Activated CD8-positive, alpha-beta T cell treated with anti-CD3 and anti-CD28 coated beads, Interleukin-2, amount 10 ng/mL, durations not matched to agents 7 days and 5 days (primary cell): ENCODE measurements at regions not wholly inside any gene's neighbourhood (a gene's known extent, or its start where the extent isn't known, plus 50 kb on each side); places are given as distances from the start of the nearest gene placed in this dataset.
"Not testable (repeated sequence)": the region's sequence is repeated elsewhere in the genome, so short reads cannot be mapped to it uniquely, and the experiment has no call there.

ENCODE experiments used
- ATAC-seq: fragments of 150-1000 bp; cut with Tn5 transposase; one replicate; pipeline ENCODE4 v1.10.0; 2021; ENCODE audit warnings: moderate library complexity
- CTCF ChIA-PET: fragments of 350-600 bp; sonication (Branson Sonifier 250); formaldehyde crosslinking; loops from one replicate; lab custom pipeline; 2021; ENCODE audit warnings: antibody characterized with exemption; lab: Charles Lee
- POLR2A ChIA-PET: fragments of 350-600 bp; sonication (Branson Sonifier 250); formaldehyde crosslinking; loops from one replicate; lab custom pipeline; 2021; ENCODE audit warnings: antibody characterized with exemption; lab: Charles Lee
- DNase-seq: peaks from one replicate; pipeline ENCODE4 v3.0.0-alpha.2; 2020
- H3K27ac Mint-ChIP-seq: one replicate; pipeline ENCODE4 v1.8.0; 2021; ENCODE audit warnings: mild to moderate bottlenecking, mixed read lengths
- H3K27me3 Mint-ChIP-seq: one replicate; pipeline ENCODE4 v1.8.0; 2021; ENCODE audit warnings: low read depth, mixed read lengths
- H3K36me3 Mint-ChIP-seq: one replicate; pipeline ENCODE4 v1.8.0; 2021; ENCODE audit warnings: low read depth, mixed read lengths
- H3K4me1 Mint-ChIP-seq: one replicate; pipeline ENCODE4 v1.8.0; 2021; ENCODE audit warnings: low read depth, mixed read lengths
- H3K4me3 Mint-ChIP-seq: one replicate; pipeline ENCODE4 v1.8.0; 2021; ENCODE audit warnings: mild to moderate bottlenecking, mixed read lengths
- H3K9me3 Mint-ChIP-seq: one replicate; pipeline ENCODE4 v1.8.0; 2022; ENCODE audit warnings: mixed read lengths; ENCODE audit not compliant: insufficient read depth

DNA sequence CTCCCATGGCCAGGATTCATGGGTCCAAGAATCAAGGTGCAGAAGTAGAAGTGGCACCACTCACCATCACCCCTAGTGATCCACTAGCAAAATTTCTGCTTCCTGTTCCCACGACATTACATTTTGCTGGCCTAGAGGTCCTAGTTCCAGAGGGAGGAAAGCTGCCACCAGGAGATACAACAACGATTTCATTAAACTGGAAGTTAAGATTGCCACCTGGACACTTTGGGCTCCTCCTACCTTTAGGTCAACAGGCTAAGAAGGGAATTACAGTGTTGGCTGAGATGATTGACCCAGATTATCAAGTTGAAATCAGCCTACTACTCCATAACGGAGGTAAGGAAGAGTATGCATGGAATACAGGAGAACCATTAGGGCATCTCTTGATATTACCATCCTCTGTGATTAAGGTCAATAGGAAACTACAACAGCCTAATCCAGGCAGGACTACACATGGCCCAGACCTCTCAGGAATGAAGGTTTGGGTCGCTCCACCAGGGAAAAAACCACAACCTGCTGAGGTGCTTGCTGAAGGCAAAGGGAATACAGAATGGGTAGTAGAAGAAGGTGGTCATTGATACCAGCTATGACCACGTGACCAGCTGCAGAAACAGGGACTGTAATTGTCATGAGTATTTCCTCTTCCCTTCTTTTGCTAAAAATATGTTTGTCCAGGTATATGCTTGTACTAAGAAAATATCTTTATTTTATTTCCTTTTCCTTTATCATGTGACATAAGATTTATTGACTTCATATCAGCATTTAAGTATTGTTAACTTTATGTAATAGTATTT lies 208.3 kb upstream of the HES1 start:
- ATAC-seq, CTCF ChIA-PET, H3K27ac Mint-ChIP-seq, DNase-seq, H3K9me3 Mint-ChIP-seq, POLR2A ChIA-PET, H3K36me3 Mint-ChIP-seq, H3K4me1 Mint-ChIP-seq, H3K27me3 Mint-ChIP-seq, H3K4me3 Mint-ChIP-seq: not testable (repeated sequence)

- Mint-ChIP-seq H3K4me3 (no peak overlapping the region), H3K27me3 (peaks cover 5% of the 10 kb centered on the region), H3K36me3 (no peaks in the 10 kb centered on the region), H3K27ac (no peak overlapping the region), H3K9me3 (peaks cover under 1% of the 10 kb centered on the region), H3K4me1 (no peaks in the 10 kb centered on the region)
- no peak for ATAC-seq
- ChIA-PET CTCF (no interaction called here), POLR2A (no interaction called here)
- DNase-seq, result no peak
Observed at GRCh38 chr3:193928354-193929209, 207.4 kb upstream of the HES1 start.

GRCh38 chr3:193929373-193929772 lies 206.6 kb upstream of the HES1 start:
- POLR2A ChIA-PET, result no interaction called here
- H3K4me1 Mint-ChIP-seq, result no peaks in the 10 kb centered on the region
- peaks cover 5% of the 10 kb centered on the region for H3K27me3 Mint-ChIP-seq
- H3K4me3 Mint-ChIP-seq, result no peak overlapping the region
- no peaks in the 10 kb centered on the region for H3K9me3 Mint-ChIP-seq
- CTCF ChIA-PET, result no interaction called here
- H3K36me3 Mint-ChIP-seq, result no peaks in the 10 kb centered on the region
- ATAC-seq (no peak), DNase-seq (no peak)
- H3K27ac Mint-ChIP-seq, result no peak overlapping the region

- no peak for ATAC-seq
- H3K27ac Mint-ChIP-seq, result no peak overlapping the region
- ChIA-PET CTCF (no interaction called here), POLR2A (no interaction called here)
- H3K27me3 Mint-ChIP-seq, result peaks cover 9% of the 10 kb centered on the region
- H3K9me3 Mint-ChIP-seq, result no peaks in the 10 kb centered on the region
- DNase-seq, result no peak
- no peaks in the 10 kb centered on the region for H3K36me3 Mint-ChIP-seq
- H3K4me3 Mint-ChIP-seq, result no peak overlapping the region
- H3K4me1 Mint-ChIP-seq, result no peaks in the 10 kb centered on the region
Observed at GRCh38 chr3:193929921-193930646, 205.9 kb upstream of the HES1 start.

DNA sequence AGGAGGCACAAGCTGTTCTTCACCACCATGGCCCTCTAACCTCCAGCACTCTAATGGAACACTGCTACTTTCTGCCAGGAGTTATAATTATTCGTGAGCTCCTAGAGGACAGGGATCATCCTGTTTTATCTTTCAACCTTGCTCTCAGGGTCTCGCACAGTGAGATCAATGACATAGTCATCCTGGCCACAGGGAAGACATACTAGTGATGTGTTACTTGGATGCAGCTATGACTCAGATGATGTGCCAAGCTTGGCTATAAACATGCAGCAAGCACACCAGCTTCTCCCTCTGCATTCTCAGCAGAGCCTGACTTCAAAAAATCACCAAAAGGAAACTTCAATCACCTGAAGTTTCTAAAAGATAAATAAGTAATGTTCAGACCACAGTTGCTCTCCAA lies 203.8 kb upstream of the HES1 start:
- no peaks in the 10 kb centered on the region for H3K4me1 Mint-ChIP-seq
- ChIA-PET POLR2A (no interaction called here), CTCF (no interaction called here)
- no peaks in the 10 kb centered on the region for H3K9me3 Mint-ChIP-seq
- H3K36me3 Mint-ChIP-seq, result no peaks in the 10 kb centered on the region
- no peak overlapping the region for H3K27ac Mint-ChIP-seq
- DNase-seq (no peak), ATAC-seq (no peak)
- H3K27me3 Mint-ChIP-seq, result peaks cover 15% of the 10 kb centered on the region
- H3K4me3 Mint-ChIP-seq, result no peak overlapping the region

DNA sequence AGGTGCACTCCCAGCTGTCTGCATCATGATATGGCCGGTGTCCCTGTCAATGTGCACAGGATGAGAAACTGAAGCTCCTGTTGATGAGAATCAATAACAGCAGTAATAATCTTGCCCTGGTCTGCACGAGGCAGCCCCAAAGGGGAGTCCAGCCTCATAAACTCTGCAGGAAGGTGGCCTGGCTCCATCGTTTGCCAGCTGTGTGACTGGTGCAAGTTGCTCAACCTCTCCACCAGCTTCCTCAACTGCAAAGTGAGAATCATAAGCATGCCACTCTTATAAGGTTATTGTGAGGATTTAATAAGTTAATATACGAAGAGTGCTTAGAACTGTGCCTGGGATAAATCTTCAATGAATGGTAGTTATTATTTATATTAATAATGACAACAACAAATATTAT lies 203.4 kb upstream of the HES1 start:
- ATAC-seq, result no peak
- Mint-ChIP-seq H3K4me1 (no peaks in the 10 kb centered on the region), H3K4me3 (no peak overlapping the region), H3K36me3 (no peaks in the 10 kb centered on the region), H3K27ac (no peak overlapping the region), H3K27me3 (peaks cover 17% of the 10 kb centered on the region), H3K9me3 (no peaks in the 10 kb centered on the region)
- CTCF ChIA-PET, result no interaction called here
- DNase-seq, result no peak
- POLR2A ChIA-PET, result no interaction called here

GRCh38 chr3:193933451-193933850 lies 202.5 kb upstream of the HES1 start:
- ATAC-seq (no peak), DNase-seq (no peak)
- Mint-ChIP-seq H3K36me3 (no peaks in the 10 kb centered on the region), H3K9me3 (no peaks in the 10 kb centered on the region), H3K4me3 (no peak overlapping the region), H3K27ac (no peak overlapping the region), H3K4me1 (no peaks in the 10 kb centered on the region), H3K27me3 (peaks cover 20% of the 10 kb centered on the region)
- ChIA-PET CTCF (interaction anchor here (1.3 kb wide), 1 partner anchor 268 kb away, joined by 3 read pairs; no protein-coding TSS in a partner anchor), POLR2A (no interaction called here)

- Mint-ChIP-seq H3K4me3 (no peak overlapping the region), H3K9me3 (no peaks in the 10 kb centered on the region), H3K4me1 (no peaks in the 10 kb centered on the region), H3K27ac (no peak overlapping the region), H3K36me3 (no peaks in the 10 kb centered on the region), H3K27me3 (peaks cover 26% of the 10 kb centered on the region)
- DNase-seq (no peak), ATAC-seq (no peak)
- ChIA-PET POLR2A (no interaction called here), CTCF (no interaction called here)
Observed at GRCh38 chr3:193935916-193936315, 200.0 kb upstream of the HES1 start.

GRCh38 chr3:193938613-193939012 lies 197.3 kb upstream of the HES1 start:
- ATAC-seq, result no peak
- no peaks in the 10 kb centered on the region for H3K4me1 Mint-ChIP-seq
- CTCF ChIA-PET, result no interaction called here
- peaks cover 24% of the 10 kb centered on the region for H3K27me3 Mint-ChIP-seq
- no peaks in the 10 kb centered on the region for H3K9me3 Mint-ChIP-seq
- no peaks in the 10 kb centered on the region for H3K36me3 Mint-ChIP-seq
- POLR2A ChIA-PET, result no interaction called here
- no peak overlapping the region for H3K4me3 Mint-ChIP-seq
- DNase-seq, result no peak
- no peak overlapping the region for H3K27ac Mint-ChIP-seq

DNA sequence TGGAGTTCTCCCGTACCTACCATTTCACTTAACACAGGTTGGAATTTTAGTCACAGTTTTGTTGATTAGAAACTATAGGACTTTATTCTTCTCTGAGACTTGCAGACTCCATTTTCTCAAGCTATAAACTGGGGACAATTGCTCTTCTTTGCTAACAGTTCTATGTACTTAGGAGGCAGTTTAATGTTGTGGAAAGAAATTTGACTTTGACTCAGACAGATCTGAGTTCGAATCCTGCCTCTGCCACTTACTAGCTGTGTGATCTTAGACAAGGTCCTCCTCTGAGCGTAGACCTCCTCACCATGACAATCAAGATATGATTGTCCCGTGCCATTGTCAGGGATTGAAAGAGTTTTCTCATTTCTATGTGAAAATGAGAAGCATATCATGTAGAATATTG lies 196.4 kb upstream of the HES1 start:
- Mint-ChIP-seq H3K4me3 (no peak overlapping the region), H3K36me3 (no peaks in the 10 kb centered on the region), H3K4me1 (no peaks in the 10 kb centered on the region), H3K27me3 (peaks cover 24% of the 10 kb centered on the region), H3K9me3 (no peaks in the 10 kb centered on the region), H3K27ac (no peak overlapping the region)
- ATAC-seq (no peak), DNase-seq (no peak)
- CTCF ChIA-PET, result no interaction called here
- POLR2A ChIA-PET, result no interaction called here

GRCh38 chr3:193940526-193940925 lies 195.4 kb upstream of the HES1 start:
- no peak overlapping the region for H3K27ac Mint-ChIP-seq
- no peaks in the 10 kb centered on the region for H3K36me3 Mint-ChIP-seq
- POLR2A ChIA-PET, result no interaction called here
- H3K27me3 Mint-ChIP-seq, result peaks cover 19% of the 10 kb centered on the region
- no peak overlapping the region for H3K4me3 Mint-ChIP-seq
- H3K9me3 Mint-ChIP-seq, result no peaks in the 10 kb centered on the region
- DNase-seq (no peak), ATAC-seq (no peak)
- H3K4me1 Mint-ChIP-seq, result no peaks in the 10 kb centered on the region
- CTCF ChIA-PET, result interaction anchor here (1.8 kb wide), 1 partner anchor 375 kb away, joined by 5 read pairs; no protein-coding TSS in a partner anchor

GRCh38 chr3:193941486-193941885 lies 194.5 kb upstream of the HES1 start:
- peaks cover 17% of the 10 kb centered on the region for H3K27me3 Mint-ChIP-seq
- H3K4me1 Mint-ChIP-seq, result no peaks in the 10 kb centered on the region
- ChIA-PET CTCF (interaction anchor here (1.8 kb wide), 1 partner anchor 374 kb away, joined by 5 read pairs; no protein-coding TSS in a partner anchor), POLR2A (no interaction called here)
- no peaks in the 10 kb centered on the region for H3K9me3 Mint-ChIP-seq
- H3K27ac Mint-ChIP-seq, result no peak overlapping the region
- H3K36me3 Mint-ChIP-seq, result no peaks in the 10 kb centered on the region
- no peak overlapping the region for H3K4me3 Mint-ChIP-seq
- no peak for ATAC-seq
- DNase-seq, result no peak
